Kidney (tissue), 13 donors: ENCODE measurements at regions not wholly inside any gene's neighbourhood (a gene's known extent, or its start where the extent isn't known, plus 50 kb on each side); places are given as distances from the start of the nearest gene placed in this dataset.

Experiments
- DNase-seq, 5 donors: peaks; one replicate each; pipeline ENCODE4 v3.0.0-alpha.2; 2013 to 2020
- FAIRE-seq: peaks from 2 replicates; lab custom pipeline; 2012; peaks lifted over from hg19 to GRCh38; lab: Jason Lieb, UNC
- H3K27ac ChIP-seq, 2 donors: one replicate each; pipeline ENCODE4 v1.7.0; 2013; ENCODE audit warnings: low read depth in 2 of 2, low read length in 2 of 2, inconsistent platforms in 1 of 2
- H3K27me3 ChIP-seq: one replicate; pipeline ENCODE4 v1.7.1; 2013; ENCODE audit warnings: low read length, inconsistent platforms; ENCODE audit not compliant: control insufficient read depth, insufficient read depth
- H3K36me3 ChIP-seq, 3 donors: one replicate each; pipeline versions ENCODE4 v1.7.0 to v1.7.1; 2013; ENCODE audit warnings: low read length in 3 of 3, control low read depth in 1 of 3, inconsistent platforms in 1 of 3; ENCODE audit not compliant: insufficient read depth in 3 of 3, control insufficient read depth in 2 of 3
- H3K4me1 ChIP-seq, 3 donors: one replicate each; pipeline versions ENCODE4 v1.7.0 to v1.7.1; 2013; ENCODE audit warnings: low read length in 3 of 3, inconsistent platforms in 1 of 3, low read depth in 1 of 3; ENCODE audit not compliant: control insufficient read depth in 2 of 3, insufficient read depth in 2 of 3
- H3K4me3 ChIP-seq, 3 donors: one replicate each; pipeline versions ENCODE4 v1.7.0 to v1.8.1; 2013; ENCODE audit warnings: low read length in 3 of 3, control low read depth in 1 of 3, inconsistent platforms in 1 of 3
- H3K9ac ChIP-seq, 3 donors: one replicate each; pipeline versions ENCODE4 v1.7.0 to v1.7.1; 2013; ENCODE audit warnings: low read length in 3 of 3, control low read depth in 1 of 3, inconsistent platforms in 1 of 3
- H3K9me3 ChIP-seq, 3 donors: one replicate each; pipeline versions ENCODE4 v1.7.0 to v1.7.1; 2013; ENCODE audit warnings: low read length in 3 of 3, control low read depth in 1 of 3, inconsistent platforms in 1 of 3; ENCODE audit not compliant: control insufficient read depth in 2 of 3, insufficient read depth in 1 of 3
- CTCF ChIP-seq: IDR thresholded peaks from 3 replicates; pipeline ENCODE4 v1.5.1; 2012; ENCODE audit warnings: mild to moderate bottlenecking, moderate library complexity, borderline replicate concordance; ENCODE audit not compliant: insufficient read depth; ENCODE audit errors: extremely low read depth
- intact Hi-C: fragments of 100-400 bp; cut with DNase I; formaldehyde crosslinking; loops from one replicate; pipeline ENCODE4 v1.11.1; 2022
- donor health status: control.
- donor health status: control.
- donor health status: control.
- donor health status: control.
- donor health status: control.
- donor health status: DM: yes; HTN: yes; CAD: no.
- donor health status: Normal renal cell carcinoma (clear cell type).

- Histone ChIP-seq H3K36me3 (no peaks in the 10 kb centered on the region), H3K27ac (no peak overlapping the region), H3K4me1 (no peaks in the 10 kb centered on the region), H3K4me3 (no peak overlapping the region), H3K27me3 (no peaks in the 10 kb centered on the region), H3K9me3 (no peaks in the 10 kb centered on the region), H3K9ac (no peak overlapping the region)
- TF ChIP-seq CTCF = no peak
- intact Hi-C loops = no loop called here
- FAIRE-seq (no peak), DNase-seq (no peak)
Observed at GRCh38 chr3:159739166-159739565, 249.5 kb upstream of the IL12A start.

- Histone ChIP-seq H3K9ac (no peak overlapping the region), H3K4me1 (no peaks in the 10 kb centered on the region), H3K4me3 (no peak overlapping the region), H3K9me3 (no peaks in the 10 kb centered on the region), H3K27ac (no peak overlapping the region), H3K36me3 (no peaks in the 10 kb centered on the region), H3K27me3 (no peaks in the 10 kb centered on the region)
- no peak for DNase-seq
- no peak for TF ChIP-seq CTCF
- no peak for FAIRE-seq
- intact Hi-C loops = no loop called here
Observed at GRCh38 chr3:159739969-159740368, 248.7 kb upstream of the IL12A start.

- Histone ChIP-seq H3K4me1 (no peaks in the 10 kb centered on the region), H3K27me3 (no peaks in the 10 kb centered on the region), H3K4me3 (no peak overlapping the region), H3K9ac (no peak overlapping the region), H3K36me3 (no peaks in the 10 kb centered on the region), H3K9me3 (no peaks in the 10 kb centered on the region), H3K27ac (no peak overlapping the region)
- no peak for TF ChIP-seq CTCF
- DNase-seq (no peak), FAIRE-seq (no peak)
- intact Hi-C loops = no loop called here
Observed at GRCh38 chr3:159741281-159741680, 247.4 kb upstream of the IL12A start.

- no peaks in the 10 kb centered on the region for H3K27me3 ChIP-seq
- no peak overlapping the region for H3K9ac ChIP-seq
- H3K9me3 ChIP-seq = no peaks in the 10 kb centered on the region
- no peak for FAIRE-seq
- H3K36me3 ChIP-seq = no peaks in the 10 kb centered on the region
- H3K4me3 ChIP-seq = no peak overlapping the region
- peaks cover 0 to 13% (median 8%) of the 10 kb centered on the region in 3 donors for H3K4me1 ChIP-seq
- intact Hi-C loops = no loop called here
- no peak overlapping the region for H3K27ac ChIP-seq
- no peak for TF ChIP-seq CTCF
- no peak for DNase-seq
Observed at GRCh38 chr3:159748425-159748824, 240.2 kb upstream of the IL12A start.
